COLO829 (cell line): ENCODE measurements at regions not wholly inside any gene's neighbourhood (a gene's known extent, or its start where the extent isn't known, plus 50 kb on each side); places are given as distances from the start of the nearest gene placed in this dataset.

Source experiments
- DNase-seq: peaks from one replicate; pipeline ENCODE4 v3.0.0; 2012; ENCODE audit warnings: low spot score

- no peak for DNase-seq
Measured at GRCh38 chr4:129167640-129168260, 71.8 kb downstream of the C4orf33 start.

DNA sequence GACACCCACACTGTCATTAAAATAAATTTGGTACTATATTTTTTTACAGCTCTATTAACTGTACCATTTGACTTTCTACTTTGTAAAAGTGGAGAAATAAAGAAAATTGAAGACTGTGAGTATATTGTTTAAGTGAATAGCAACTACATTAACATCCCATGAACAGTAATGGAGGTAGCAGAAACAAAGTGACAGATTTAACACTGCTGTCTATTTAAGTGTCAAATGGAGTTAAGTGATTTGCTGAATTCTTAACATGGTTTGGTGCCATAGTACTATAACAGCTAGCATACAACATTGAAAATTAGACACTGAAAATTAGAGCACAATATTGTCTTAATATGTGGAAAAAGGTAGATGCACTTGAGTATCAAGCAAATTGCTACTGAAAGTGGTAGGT lies 76.2 kb downstream of the C4orf33 start:
- DNase-seq, result no peak

DNA sequence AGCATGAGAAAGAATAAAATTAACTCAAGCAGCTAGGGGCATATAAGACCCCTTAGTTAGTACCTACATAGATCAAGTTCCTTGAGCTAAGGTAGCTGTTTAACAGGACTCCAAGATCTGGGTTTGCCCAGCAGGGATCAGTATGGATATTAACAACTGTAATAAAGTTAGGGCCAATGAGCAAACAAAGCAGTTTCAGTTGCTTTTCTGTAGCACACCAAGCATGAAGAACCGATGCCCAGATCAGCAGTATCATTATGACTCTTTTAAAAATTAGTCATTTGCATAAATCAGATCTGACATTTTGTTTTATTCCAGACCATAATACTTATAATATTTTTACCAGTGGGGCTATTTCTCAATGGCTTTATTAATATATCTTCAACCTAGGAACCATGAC lies 80.9 kb downstream of the C4orf33 start:
- DNase-seq, result no peak

DNA sequence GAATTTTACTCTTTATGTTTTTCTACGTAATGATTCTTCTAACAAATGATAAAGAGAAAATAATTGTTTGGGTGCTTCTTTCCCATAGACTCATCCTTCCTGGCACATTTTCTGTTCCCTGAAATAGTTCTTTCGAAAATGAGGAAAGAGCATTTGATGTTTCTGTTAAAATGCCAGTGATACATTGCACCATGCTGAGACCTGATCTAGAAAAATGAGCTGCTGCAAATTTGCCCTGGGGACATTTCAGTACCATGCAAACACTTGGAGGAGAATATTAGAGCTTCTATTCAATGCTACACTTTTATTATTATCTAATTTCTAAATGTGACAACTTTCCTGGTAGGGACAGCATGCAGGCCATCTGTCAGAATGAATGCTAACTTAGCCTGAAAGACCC lies 83.3 kb downstream of the C4orf33 start:
- DNase-seq, result no peak

DNA sequence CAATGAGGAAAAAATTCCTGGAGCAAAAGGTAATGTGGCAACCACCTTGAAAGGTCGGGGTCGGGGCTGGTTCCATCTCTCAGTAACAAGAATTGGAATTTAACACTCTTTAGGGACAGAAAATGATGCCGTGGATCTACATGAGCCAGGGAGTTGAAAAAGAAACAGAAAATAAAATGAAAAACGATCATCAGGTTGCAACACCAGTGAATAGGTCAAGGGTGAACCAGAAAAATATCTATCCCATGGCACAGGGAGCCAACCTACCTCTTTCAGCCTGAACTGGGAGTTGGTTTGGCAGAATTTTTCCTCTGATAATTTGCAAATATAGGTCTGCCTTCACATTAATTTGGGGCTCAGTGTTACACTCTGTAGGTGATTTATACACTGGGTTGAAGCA lies 93.7 kb downstream of the C4orf33 start:
- DNase-seq, result no peak

- no peak for DNase-seq
Measured at GRCh38 chr4:129193357-129194100, 97.6 kb downstream of the C4orf33 start.

DNA sequence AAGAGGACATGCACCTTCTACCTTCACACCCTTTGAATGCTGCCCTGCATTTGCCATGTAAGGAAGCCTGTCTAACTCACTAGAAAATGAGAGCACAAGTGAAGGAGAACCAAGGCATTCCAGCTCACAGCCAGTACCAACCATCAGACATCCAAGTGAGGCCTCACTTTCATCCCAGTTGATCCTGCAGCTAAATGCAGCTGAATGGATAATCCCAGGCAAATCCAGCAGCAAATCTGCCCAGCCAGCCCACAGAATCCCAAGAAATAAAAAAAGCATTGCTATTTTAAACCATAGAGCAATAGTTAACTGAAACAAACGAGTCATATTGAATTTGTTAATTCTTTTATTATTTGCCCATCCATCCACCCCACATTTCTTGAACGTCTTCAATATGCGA lies 112.5 kb downstream of the C4orf33 start:
- no peak for DNase-seq

GRCh38 chr4:129213692-129214091 lies 117.7 kb downstream of the C4orf33 start:
- DNase-seq, result no peak

GRCh38 chr4:129218360-129218759 lies 122.4 kb downstream of the C4orf33 start:
- no peak for DNase-seq

DNA sequence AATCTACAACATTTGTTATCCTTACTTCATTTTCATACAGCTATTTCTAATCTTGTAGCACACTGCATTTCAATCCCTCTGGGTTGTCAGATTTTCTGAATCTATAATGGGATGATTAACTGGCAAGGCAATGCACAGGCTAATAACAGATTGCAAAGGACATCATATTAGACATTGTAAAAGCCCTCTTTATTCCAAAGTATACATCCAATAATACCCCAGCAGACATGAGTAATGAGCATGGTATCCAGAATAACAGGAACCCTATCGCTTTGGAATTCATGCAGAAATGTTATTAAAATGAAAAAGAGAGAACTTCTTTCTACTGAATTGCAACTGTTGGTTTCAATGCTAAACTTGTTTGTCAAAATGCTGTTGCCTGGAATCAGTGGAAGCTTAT lies 122.9 kb downstream of the C4orf33 start:
- DNase-seq, result peak; percentile 29

- DNase-seq, result no peak
Measured at GRCh38 chr4:129220254-129220653, 124.3 kb downstream of the C4orf33 start.

GRCh38 chr4:129223945-129224344 lies 128.0 kb downstream of the C4orf33 start:
- DNase-seq, result no peak

GRCh38 chr4:129230846-129231245 lies 134.9 kb downstream of the C4orf33 start:
- no peak for DNase-seq

DNA sequence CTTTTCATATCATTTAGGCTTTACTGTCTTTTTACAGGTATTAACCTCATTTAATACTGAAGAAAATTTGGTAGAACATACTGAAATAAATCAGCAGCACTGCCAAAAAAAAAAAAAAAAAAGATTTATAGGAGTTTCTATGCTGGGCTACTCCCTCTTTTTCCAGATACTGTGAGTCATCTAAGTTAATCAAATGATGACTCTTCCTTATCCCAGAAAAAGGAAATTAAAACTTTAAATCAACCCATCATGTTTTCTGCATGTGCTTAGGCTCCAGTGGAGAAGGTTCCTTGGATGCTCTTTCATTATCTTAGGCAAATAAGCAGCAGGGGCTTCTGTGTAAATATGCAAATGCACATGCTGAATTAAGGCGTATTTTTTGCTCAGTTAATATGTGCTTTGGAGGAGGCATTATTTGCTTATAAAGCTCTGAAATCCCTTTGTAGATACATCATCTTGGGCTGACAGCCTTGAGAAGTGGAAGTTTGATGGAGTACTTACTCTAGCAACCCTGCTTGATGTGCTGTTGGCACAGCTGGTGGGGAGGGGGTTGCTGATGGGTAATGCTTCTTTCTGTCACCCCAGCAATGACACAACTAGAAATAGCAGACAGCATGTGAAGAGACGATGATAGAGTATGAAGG lies 136.1 kb downstream of the C4orf33 start:
- DNase-seq, result no peak

DNA sequence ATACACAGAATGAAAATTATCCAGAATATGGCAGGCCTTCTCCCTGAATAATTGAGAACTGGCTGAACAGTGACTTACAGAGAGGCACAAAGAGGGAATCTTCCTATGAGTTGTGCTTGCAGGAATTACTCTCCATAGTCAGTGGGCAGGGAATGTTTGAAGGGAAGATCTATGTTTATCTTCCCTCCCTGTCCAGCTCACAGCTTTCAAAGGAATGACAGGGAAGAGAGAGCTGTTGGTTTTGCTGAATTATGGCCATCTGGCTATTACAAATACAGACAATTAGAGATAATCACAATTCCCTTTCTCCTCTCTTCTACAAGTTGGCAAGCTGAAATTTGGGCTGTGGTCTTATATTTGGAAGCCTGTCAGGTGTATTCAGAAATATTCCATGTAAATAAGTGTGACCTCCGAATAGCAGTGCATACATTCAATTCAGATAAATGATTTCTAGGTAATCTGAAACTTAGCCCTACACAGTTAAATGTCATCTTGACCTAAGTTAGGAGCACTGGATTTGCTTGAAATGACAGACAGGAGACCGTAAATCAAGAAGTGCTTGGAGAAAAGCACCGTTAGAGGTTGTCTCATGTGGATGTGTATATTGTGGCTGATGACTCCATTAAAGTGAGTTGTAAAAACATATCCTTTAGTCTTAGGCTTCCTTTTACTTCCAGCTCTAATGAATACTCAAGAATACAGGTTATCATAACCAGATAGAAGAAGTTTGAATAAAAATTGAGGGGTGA lies 136.8 kb downstream of the C4orf33 start:
- no peak for DNase-seq

GRCh38 chr4:129233691-129234090 lies 137.7 kb downstream of the C4orf33 start:
- DNase-seq, result no peak

DNA sequence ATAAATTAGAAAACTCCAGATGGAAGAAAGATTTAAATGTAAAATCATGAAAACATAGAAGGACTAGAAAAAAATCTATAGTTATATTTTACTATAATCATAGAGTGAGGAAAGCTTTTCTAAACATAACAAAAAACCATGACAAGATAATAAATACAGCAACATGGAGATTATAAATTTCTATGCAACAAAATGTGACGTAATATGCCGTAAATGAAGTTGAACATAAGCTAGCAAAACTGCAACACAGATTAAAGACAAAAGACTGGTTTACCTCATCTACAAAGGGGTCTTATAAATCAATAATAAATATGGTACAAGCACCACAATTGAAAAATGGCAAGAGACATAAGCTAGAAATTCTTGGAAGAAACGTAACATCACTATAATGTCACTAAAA lies 140.4 kb downstream of the C4orf33 start:
- DNase-seq, result no peak

DNA sequence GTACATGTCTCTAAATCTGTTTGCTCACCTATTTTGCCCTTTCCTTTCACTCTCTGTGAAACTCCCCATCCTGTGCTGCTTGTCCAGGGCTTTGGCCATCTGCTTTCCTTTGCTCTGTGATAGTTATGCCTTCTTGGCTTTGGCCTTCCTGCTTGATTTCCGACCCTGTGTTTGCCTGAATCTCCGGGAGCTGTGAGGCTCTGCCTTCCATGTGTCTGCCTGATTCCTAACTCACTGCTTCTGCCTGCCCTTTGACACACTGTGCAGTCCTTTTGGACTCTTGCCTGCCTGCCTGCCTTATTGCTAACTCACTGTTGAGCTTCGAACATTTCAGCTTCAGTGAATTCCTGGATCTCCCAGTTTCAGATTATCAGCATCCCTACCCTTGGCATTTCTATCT lies 143.1 kb downstream of the C4orf33 start:
- DNase-seq, result no peak

DNA sequence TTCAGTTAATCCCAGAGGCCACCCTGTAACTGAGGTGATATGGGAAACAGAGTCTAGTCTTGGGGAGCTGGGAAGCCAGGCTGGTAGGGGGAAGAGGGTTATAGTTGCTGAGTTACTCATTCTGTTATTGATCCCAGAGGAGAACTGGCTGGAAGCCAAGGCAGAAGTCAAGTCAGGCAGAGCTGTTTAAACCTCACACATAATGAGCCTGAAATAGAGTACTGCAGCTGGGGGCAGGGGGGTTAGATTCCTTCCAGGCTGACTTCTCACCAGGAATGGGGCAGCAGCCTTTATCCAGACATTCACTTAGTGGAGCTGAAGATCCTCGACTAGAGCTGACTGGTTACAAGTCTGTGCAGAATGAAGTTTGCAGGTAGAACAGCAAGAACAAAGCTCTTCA lies 144.9 kb downstream of the C4orf33 start:
- no peak for DNase-seq

GRCh38 chr4:129246145-129246544 lies 150.2 kb downstream of the C4orf33 start:
- DNase-seq, result no peak

GRCh38 chr4:129246910-129247461 lies 151.0 kb downstream of the C4orf33 start:
- DNase-seq, result no peak

- DNase-seq, result no peak
Measured at GRCh38 chr4:129248621-129249020, 152.7 kb downstream of the C4orf33 start.
